Mesenchymal stem cell (in vitro differentiated cells and primary cell): ENCODE measurements at regions not wholly inside any gene's neighbourhood (a gene's known extent, or its start where the extent isn't known, plus 50 kb on each side); places are given as distances from the start of the nearest gene placed in this dataset.

ENCODE experiments used
- DNase-seq: peaks from one replicate; pipeline ENCODE4 v3.0.0-alpha.2; 2013
- H2AFZ ChIP-seq: one replicate; pipeline ENCODE4 v1.6.1; 2013; ENCODE audit warnings: low read depth, mild to moderate bottlenecking, control low read depth, inconsistent platforms, low read length, moderate library complexity
- H2AK5ac ChIP-seq: 2 replicates; pipeline ENCODE4 v1.6.1; 2013; ENCODE audit warnings: low read length, moderate library complexity, mild to moderate bottlenecking, inconsistent platforms; ENCODE audit not compliant: severe bottlenecking
- H2BK120ac ChIP-seq: one replicate; pipeline ENCODE4 v1.6.1; 2013; ENCODE audit warnings: low read depth, mild to moderate bottlenecking, inconsistent platforms, low read length, moderate library complexity
- H2BK12ac ChIP-seq, 2 experiments: one replicate each; pipeline ENCODE4 v1.6.1; 2013; ENCODE audit warnings: inconsistent platforms in 2 of 2, low read length in 2 of 2, mild to moderate bottlenecking in 2 of 2, moderate library complexity in 2 of 2, control low read depth in 1 of 2
- H2BK15ac ChIP-seq: one replicate; pipeline ENCODE4 v1.6.1; 2013; ENCODE audit warnings: mild to moderate bottlenecking, low read depth, inconsistent platforms; ENCODE audit not compliant: poor library complexity, severe bottlenecking
- H2BK5ac ChIP-seq: 2 replicates; pipeline ENCODE4 v1.6.1; 2013; ENCODE audit warnings: low read depth, mild to moderate bottlenecking, low read length, control low read depth, inconsistent platforms; ENCODE audit not compliant: poor library complexity, severe bottlenecking
- H3K14ac ChIP-seq, 2 experiments: one replicate each; pipeline ENCODE4 v1.6.1; 2013; ENCODE audit warnings: inconsistent platforms in 2 of 2, low read length in 2 of 2, control low read depth in 1 of 2, mild to moderate bottlenecking in 1 of 2, moderate library complexity in 1 of 2
- H3K18ac ChIP-seq, 2 experiments: one replicate each; pipeline ENCODE4 v1.6.1; 2013; ENCODE audit warnings: inconsistent platforms in 2 of 2, low read length in 2 of 2, control low read depth in 1 of 2, low read depth in 1 of 2, mild to moderate bottlenecking in 1 of 2
- H3K23ac ChIP-seq, 2 experiments: one replicate each; pipeline ENCODE4 v1.6.1; 2013; ENCODE audit warnings: inconsistent platforms in 2 of 2, low read length in 2 of 2, mild to moderate bottlenecking in 2 of 2, moderate library complexity in 2 of 2, control low read depth in 1 of 2
- H3K27ac ChIP-seq: 2 replicates; pipeline ENCODE4 v1.5.1; 2013; ENCODE audit warnings: mild to moderate bottlenecking, moderate library complexity, low read length, control low read depth, inconsistent platforms; ENCODE audit not compliant: poor library complexity, severe bottlenecking
- H3K27me3 ChIP-seq, 2 experiments: 2 replicates each; pipeline versions ENCODE4 v1.6.1 to v1.7.0; 2013; ENCODE audit warnings: low read length in 2 of 2, mild to moderate bottlenecking in 2 of 2, moderate library complexity in 2 of 2, control low read depth in 1 of 2, inconsistent platforms in 1 of 2; ENCODE audit not compliant: control insufficient read depth in 1 of 2, insufficient read depth in 1 of 2
- H3K36me3 ChIP-seq, 2 experiments: 2 replicates each; pipeline versions ENCODE4 v1.6.1 to v1.7.0; 2013; ENCODE audit warnings: low read length in 2 of 2, control low read depth in 1 of 2, inconsistent platforms in 1 of 2, low read depth in 1 of 2, mild to moderate bottlenecking in 1 of 2; ENCODE audit not compliant: insufficient read depth in 2 of 2, control insufficient read depth in 1 of 2
- H3K4ac ChIP-seq, 2 experiments: one replicate each; pipeline ENCODE4 v1.6.1; 2013; ENCODE audit warnings: inconsistent platforms in 2 of 2, low read length in 2 of 2, mild to moderate bottlenecking in 2 of 2, moderate library complexity in 2 of 2, control low read depth in 1 of 2, low read depth in 1 of 2
- H3K4me1 ChIP-seq: 2 replicates; pipeline ENCODE4 v1.6.1; 2013; ENCODE audit warnings: low read depth, low read length, control low read depth; ENCODE audit not compliant: control insufficient read depth, insufficient read depth
- H3K4me2 ChIP-seq: 2 replicates; pipeline ENCODE4 v1.6.1; 2013; ENCODE audit warnings: low read length, mild to moderate bottlenecking, inconsistent platforms; ENCODE audit not compliant: poor library complexity, severe bottlenecking
- H3K4me3 ChIP-seq, 2 experiments: 2 replicates each; pipeline versions ENCODE4 v1.5.1 to v1.7.0; 2013; ENCODE audit warnings: low read length in 2 of 2, mild to moderate bottlenecking in 2 of 2, control low read depth in 1 of 2, low read depth in 1 of 2; ENCODE audit not compliant: insufficient read depth in 1 of 2
- H3K79me1 ChIP-seq: replicated peaks from 2 replicates; pipeline ENCODE4 v1.6.1; 2013; ENCODE audit warnings: mild to moderate bottlenecking, control low read depth, low read length, inconsistent platforms; ENCODE audit not compliant: poor library complexity, severe bottlenecking
- H3K9ac ChIP-seq: 2 replicates; pipeline ENCODE4 v1.7.0; 2013; ENCODE audit warnings: mild to moderate bottlenecking, low read length, moderate library complexity
- H3K9me3 ChIP-seq: 2 replicates; pipeline ENCODE4 v1.7.0; 2013; ENCODE audit warnings: mild to moderate bottlenecking, low read length; ENCODE audit not compliant: control insufficient read depth
- H4K8ac ChIP-seq: one replicate; pipeline ENCODE4 v1.6.1; 2013; ENCODE audit warnings: inconsistent platforms, mild to moderate bottlenecking, low read length, moderate library complexity
- H4K91ac ChIP-seq: one replicate; pipeline ENCODE4 v1.6.1; 2013; ENCODE audit warnings: mild to moderate bottlenecking, low read length, inconsistent platforms
- WGBS: methylation state at CpG from one replicate; pipeline ENCODE4 v1.1.7; 2013; ENCODE audit warnings: mixed read lengths; 5-methylcytosine and 5-hydroxymethylcytosine counted together

- no peak overlapping the region for H2BK120ac ChIP-seq
- H2AK5ac ChIP-seq = no peak overlapping the region
- H2BK5ac ChIP-seq = no peak overlapping the region
- no peaks in the 10 kb centered on the region for H3K9me3 ChIP-seq
- H3K4me3 ChIP-seq = no peak overlapping the region
- H2BK15ac ChIP-seq = no peak overlapping the region
- H3K36me3 ChIP-seq = no peaks in the 10 kb centered on the region
- no peak overlapping the region for H3K14ac ChIP-seq
- H4K8ac ChIP-seq = no peak overlapping the region
- no peak overlapping the region for H3K23ac ChIP-seq
- H3K9ac ChIP-seq = no peak overlapping the region
- no peak for DNase-seq
- no peak overlapping the region for H3K18ac ChIP-seq
- H4K91ac ChIP-seq = no peak overlapping the region
- H3K4me2 ChIP-seq = no peak overlapping the region
- H3K4me1 ChIP-seq = no peaks in the 10 kb centered on the region
- no peak overlapping the region for H3K4ac ChIP-seq
- no peak overlapping the region for H3K27ac ChIP-seq
- 65% methylated on average over 3 of the region's 3 CpGs for WGBS
- no peak overlapping the region for H2BK12ac ChIP-seq
- H3K79me1 ChIP-seq = no peaks in the 10 kb centered on the region
- H3K27me3 ChIP-seq = peaks cover 0 to 9% of the 10 kb centered on the region in 2 experiments
- H2AFZ ChIP-seq = no peak overlapping the region
These were observed 290.7 kb downstream of the FGFR2 start for GRCh38 chr10:121307411-121307980.

- no peak overlapping the region for H3K4me3 ChIP-seq
- no peak overlapping the region for H3K27ac ChIP-seq
- no peak overlapping the region for H2AK5ac ChIP-seq
- H3K27me3 ChIP-seq = peaks cover 0 to 8% of the 10 kb centered on the region in 2 experiments
- H3K4me2 ChIP-seq = no peak overlapping the region
- no peaks in the 10 kb centered on the region for H3K36me3 ChIP-seq
- H2AFZ ChIP-seq = no peak overlapping the region
- H3K14ac ChIP-seq = no peak overlapping the region
- H2BK15ac ChIP-seq = no peak overlapping the region
- WGBS = 83% methylated on average over 1 of the region's 1 CpG
- no peak overlapping the region for H2BK120ac ChIP-seq
- H2BK12ac ChIP-seq = no peak overlapping the region
- H3K18ac ChIP-seq = no peak overlapping the region
- H4K91ac ChIP-seq = no peak overlapping the region
- no peaks in the 10 kb centered on the region for H3K9me3 ChIP-seq
- H3K23ac ChIP-seq = no peak overlapping the region
- H3K9ac ChIP-seq = no peak overlapping the region
- H2BK5ac ChIP-seq = no peak overlapping the region
- no peak overlapping the region for H3K4ac ChIP-seq
- no peak overlapping the region for H4K8ac ChIP-seq
- no peaks in the 10 kb centered on the region for H3K79me1 ChIP-seq
- no peak for DNase-seq
- no peaks in the 10 kb centered on the region for H3K4me1 ChIP-seq
These were observed 290.2 kb downstream of the FGFR2 start for GRCh38 chr10:121308020-121308419.

DNA sequence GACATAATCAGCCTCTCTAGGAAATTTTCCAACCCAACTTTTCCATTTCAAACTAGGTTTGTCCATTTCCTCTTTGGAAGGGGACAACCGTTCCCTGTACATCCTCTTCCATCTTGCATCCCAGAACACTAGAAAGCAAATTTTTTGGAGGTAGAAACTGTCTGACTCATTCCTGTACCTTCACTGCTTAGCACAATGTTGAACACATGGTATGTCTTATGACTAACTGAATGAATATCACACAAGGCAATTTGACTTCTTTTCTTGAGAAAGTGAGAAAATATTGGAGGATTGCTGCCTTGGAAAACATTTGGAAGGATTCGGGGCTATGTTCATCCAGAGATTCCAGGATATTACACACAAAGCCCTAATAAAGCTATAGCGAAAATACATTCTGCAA is 289.1 kb downstream of the FGFR2 start:
- H4K91ac ChIP-seq = no peak overlapping the region
- H2BK15ac ChIP-seq = no peak overlapping the region
- H3K23ac ChIP-seq = no peak overlapping the region
- H3K27ac ChIP-seq = no peak overlapping the region
- H3K9me3 ChIP-seq = no peaks in the 10 kb centered on the region
- H3K4me1 ChIP-seq = no peaks in the 10 kb centered on the region
- no peaks in the 10 kb centered on the region for H3K79me1 ChIP-seq
- no peak overlapping the region for H2BK120ac ChIP-seq
- no peak overlapping the region for H4K8ac ChIP-seq
- H3K9ac ChIP-seq = no peak overlapping the region
- H3K4me2 ChIP-seq = no peak overlapping the region
- 82% methylated on average over 3 of the region's 3 CpGs for WGBS
- H3K18ac ChIP-seq = no peak overlapping the region
- no peak for DNase-seq
- no peak overlapping the region for H2BK5ac ChIP-seq
- no peak overlapping the region for H3K4me3 ChIP-seq
- no peak overlapping the region for H2AK5ac ChIP-seq
- H2BK12ac ChIP-seq = no peak overlapping the region
- H3K4ac ChIP-seq = no peak overlapping the region
- H2AFZ ChIP-seq = no peak overlapping the region
- H3K27me3 ChIP-seq = peaks cover 0 to 8% of the 10 kb centered on the region in 2 experiments
- no peak overlapping the region for H3K14ac ChIP-seq
- H3K36me3 ChIP-seq = no peaks in the 10 kb centered on the region

- no peak overlapping the region for H3K4ac ChIP-seq
- no peak overlapping the region for H3K9ac ChIP-seq
- no peak overlapping the region for H2BK12ac ChIP-seq
- H2AFZ ChIP-seq = no peak overlapping the region
- H4K91ac ChIP-seq = no peak overlapping the region
- H3K27me3 ChIP-seq = peaks cover 0 to 8% of the 10 kb centered on the region in 2 experiments
- H4K8ac ChIP-seq = no peak overlapping the region
- H3K4me1 ChIP-seq = no peaks in the 10 kb centered on the region
- no peaks in the 10 kb centered on the region for H3K36me3 ChIP-seq
- H3K23ac ChIP-seq = no peak overlapping the region
- H3K14ac ChIP-seq = no peak overlapping the region
- no peak overlapping the region for H3K27ac ChIP-seq
- 69% methylated on average over 8 of the region's 9 CpGs for WGBS
- H2AK5ac ChIP-seq = no peak overlapping the region
- no peak overlapping the region for H3K4me2 ChIP-seq
- H2BK5ac ChIP-seq = no peak overlapping the region
- no peak overlapping the region for H2BK120ac ChIP-seq
- no peak overlapping the region for H2BK15ac ChIP-seq
- no peak for DNase-seq
- H3K4me3 ChIP-seq = no peak overlapping the region
- H3K18ac ChIP-seq = no peak overlapping the region
- H3K9me3 ChIP-seq = no peaks in the 10 kb centered on the region
- no peaks in the 10 kb centered on the region for H3K79me1 ChIP-seq
These were observed 288.0 kb downstream of the FGFR2 start for GRCh38 chr10:121310151-121310711.
